ENCODE measurements at regions not wholly inside any gene's neighbourhood (a gene's known extent, or its start where the extent isn't known, plus 50 kb on each side); places are given as distances from the start of the nearest gene placed in this dataset.

GRCh38 chr20:19807946-19808330, 49.9 kb downstream of the RIN2 start:
- no peak for DNase-seq (ENCODE audit: low read depth)

DNA sequence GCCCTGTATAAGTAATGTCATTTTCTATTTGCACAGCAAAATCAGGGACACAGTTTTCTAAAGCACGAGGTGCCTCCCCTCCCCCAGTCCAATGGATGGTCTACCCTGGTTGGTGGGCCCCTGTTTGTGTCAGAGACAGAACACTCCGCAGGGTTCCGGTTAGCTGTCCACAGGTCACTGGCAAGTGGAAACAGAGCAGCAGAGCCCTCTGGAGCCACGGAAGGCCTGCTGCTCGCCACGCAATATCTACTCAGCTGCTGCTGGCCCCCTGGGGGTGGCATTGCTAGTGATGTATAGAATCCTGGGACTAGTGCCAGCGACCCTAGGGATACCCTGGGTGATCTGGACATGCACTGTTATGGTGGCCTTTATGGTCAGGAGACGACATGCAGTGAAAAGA, 50.4 kb downstream of the RIN2 start:
- DNase-seq (ENCODE audit: low read depth) = no peak

- no peak for DNase-seq (ENCODE audit: low read depth)
Observed at GRCh38 chr20:19809505-19809904, 51.4 kb downstream of the RIN2 start.

DNA sequence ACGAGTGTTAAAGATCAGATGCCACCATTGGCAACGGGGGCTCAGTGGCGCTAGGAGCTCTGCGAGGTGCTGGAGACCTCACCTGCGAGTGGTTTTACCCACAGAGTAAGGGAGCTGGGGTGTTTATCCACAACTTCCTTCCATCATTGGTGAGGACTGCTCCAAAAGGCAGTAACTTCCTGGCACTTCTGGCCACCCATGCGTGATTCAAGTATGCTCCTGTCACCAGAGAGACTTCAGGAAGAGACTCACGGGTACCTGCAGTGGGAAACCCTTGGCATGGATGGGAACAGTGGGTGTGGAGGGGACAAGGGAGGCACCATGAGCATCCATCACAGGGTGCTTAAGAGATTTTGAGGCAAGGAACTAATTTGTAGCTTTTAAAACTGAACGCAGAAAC, 53.2 kb downstream of the RIN2 start:
- DNase-seq (ENCODE audit: low read depth) = no peak

GRCh38 chr20:19812056-19812455, 54.0 kb downstream of the RIN2 start:
- peak; percentile 59 for DNase-seq (ENCODE audit: low read depth)

DNA sequence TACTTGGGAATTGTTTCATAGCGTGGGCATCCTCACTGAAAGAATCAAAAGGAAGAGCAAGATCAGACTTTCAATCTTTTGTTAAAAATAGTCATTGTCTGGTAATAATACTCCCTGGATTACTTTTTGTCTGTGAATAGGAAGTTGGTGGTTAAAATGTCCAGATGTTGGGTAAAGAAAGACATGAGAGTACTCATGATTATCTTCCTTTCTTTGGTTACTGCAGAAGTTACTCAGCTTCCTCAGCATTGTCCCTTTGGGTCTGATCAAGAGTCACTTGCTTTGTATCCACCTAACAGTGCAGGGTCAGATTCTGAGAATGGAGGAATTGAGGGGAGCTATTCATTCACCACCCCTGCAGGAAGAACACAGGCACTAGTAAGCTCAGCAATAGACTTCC, 54.6 kb downstream of the RIN2 start:
- no peak for DNase-seq (ENCODE audit: low read depth)

DNA sequence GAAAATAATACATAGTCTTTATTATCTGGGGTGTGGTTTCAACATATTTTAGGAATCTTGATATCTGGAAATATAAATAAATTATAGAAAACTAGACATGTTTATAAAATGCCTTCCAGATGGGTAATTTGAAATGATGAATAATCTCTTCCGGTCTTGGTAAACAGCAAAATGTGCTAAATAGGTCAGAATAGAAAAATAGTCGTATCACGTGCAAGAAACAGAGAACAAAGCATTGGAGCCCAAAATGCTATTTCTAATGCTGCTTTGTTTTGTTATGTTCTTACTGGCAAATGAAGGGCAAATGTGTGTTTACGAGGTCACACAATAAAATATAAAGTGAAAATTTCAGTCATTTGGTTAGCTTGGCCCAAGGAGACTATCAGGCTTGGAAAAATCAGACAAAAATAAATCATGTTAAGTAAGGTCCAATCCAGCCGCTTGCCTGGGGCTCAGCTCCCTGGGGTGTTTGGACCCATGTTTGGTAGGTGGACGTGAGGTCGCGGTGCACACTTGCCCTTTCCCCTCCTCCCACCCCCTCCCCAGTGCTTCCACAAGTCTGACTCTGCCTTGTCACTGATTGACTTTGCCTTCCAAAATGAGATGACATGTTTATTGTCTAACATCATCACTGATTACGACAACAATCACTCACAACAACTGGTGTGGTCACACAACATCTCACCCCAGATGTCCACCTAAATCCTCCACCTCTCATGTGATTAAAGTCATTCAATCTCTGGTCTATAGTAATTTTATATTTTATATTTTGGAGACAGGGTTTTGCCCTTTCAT, 56.0 kb downstream of the RIN2 start:
- peak; percentile 83 for DNase-seq (ENCODE audit: low read depth)

DNA sequence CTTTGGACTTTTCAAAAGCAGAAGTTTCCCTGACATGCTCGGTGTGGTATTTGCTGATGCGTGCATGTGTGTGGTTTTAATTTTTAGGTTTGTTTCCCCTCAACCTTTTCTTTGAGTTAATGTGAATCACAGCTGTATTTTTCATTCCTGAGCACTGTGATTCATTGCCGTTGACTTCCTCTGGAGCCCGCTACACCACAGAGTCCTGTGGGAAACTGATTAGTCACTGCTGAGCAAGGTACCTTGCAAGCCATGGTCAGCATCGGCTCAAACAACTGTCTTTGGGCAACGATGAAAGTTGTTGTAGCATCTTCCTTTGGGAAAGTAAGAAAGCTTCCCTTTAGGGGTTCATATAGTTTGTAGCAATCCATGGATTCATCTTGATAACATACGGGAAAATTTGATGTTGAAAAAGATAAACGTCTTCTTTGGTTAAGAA, 57.5 kb downstream of the RIN2 start:
- DNase-seq (ENCODE audit: low read depth) = peak; percentile 99

DNA sequence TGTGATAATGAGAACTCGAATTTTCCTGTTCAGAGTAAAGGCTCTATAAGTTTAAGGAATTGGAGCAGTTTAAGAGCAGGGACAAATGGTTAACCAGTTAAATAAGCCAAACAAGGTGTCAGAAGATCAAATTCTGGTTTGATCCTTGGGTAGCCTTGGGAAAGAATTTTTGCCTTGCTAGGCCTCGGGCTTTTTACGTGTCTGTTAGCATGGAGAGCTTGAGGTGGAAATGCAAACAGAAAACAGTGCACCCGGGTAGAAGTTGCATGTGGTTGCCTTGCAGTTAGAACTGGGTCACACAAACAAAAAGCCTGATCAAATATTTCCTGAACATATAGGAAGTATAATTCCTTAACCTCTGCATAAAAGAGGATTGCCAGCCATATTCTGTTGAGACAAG, 58.3 kb downstream of the RIN2 start:
- peak; percentile 55 for DNase-seq (ENCODE audit: low read depth)

DNA sequence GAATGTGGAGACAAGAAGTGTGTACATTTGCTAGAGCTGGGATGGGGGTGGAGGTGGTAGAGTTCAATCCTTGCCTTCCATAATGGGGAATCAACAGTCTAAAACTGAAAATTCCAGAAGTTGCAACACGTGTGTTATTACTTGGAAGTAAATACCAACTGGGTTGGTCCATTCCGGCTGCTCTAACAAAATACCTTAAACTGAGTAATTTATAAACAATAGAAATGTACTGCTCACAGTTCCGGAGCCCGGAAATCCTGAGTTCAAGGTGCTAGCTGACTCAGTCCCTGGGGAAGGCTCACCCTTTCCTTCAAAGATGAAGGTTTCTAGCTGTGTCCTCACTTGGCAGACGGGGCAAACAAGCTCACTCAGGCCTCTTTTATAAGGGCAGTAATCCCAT, 59.0 kb downstream of the RIN2 start:
- DNase-seq (ENCODE audit: low read depth) = peak; percentile 98

GRCh38 chr20:19819149-19819548, 61.1 kb downstream of the RIN2 start:
- no peak for DNase-seq (ENCODE audit: low read depth)

DNA sequence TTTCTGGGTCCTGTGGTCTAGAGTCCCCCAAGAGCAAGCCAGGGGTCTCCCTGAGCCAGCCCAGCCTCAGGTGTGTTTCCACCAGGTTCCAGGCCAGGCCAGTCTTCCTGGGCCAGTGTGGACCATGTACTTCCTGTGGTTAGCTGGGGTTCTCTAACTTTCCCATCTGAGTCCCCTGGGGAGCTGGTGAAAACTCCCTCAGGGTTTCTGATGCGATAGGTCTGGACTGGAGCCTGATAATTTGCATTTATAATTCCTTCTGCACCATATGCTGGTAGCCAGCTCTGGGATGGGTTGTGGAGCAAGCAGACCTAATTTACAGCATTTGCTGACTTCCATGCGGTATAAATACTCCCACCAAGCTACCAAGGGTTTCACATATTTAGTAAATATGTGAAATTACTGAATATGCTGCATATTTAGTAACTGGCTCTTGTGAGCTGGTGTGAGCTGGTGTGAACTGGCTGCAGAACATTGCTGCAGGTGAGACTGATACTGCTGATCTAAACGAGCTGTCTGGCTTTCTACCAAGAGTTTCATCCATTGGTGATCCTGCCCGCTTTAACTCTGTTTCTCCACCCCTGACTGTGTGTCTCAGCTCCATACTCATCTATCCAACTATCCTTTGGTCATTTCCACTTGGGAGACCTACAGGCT, 62.6 kb downstream of the RIN2 start:
- DNase-seq (ENCODE audit: low read depth) = no peak

- DNase-seq (ENCODE audit: low read depth) = no peak
Observed at GRCh38 chr20:19821606-19822005, 63.5 kb downstream of the RIN2 start.

- DNase-seq (ENCODE audit: low read depth) = no peak
Observed at GRCh38 chr20:19823216-19823615, 65.2 kb downstream of the RIN2 start.

GRCh38 chr20:19823971-19824370, 65.9 kb downstream of the RIN2 start:
- DNase-seq (ENCODE audit: low read depth) = no peak

DNA sequence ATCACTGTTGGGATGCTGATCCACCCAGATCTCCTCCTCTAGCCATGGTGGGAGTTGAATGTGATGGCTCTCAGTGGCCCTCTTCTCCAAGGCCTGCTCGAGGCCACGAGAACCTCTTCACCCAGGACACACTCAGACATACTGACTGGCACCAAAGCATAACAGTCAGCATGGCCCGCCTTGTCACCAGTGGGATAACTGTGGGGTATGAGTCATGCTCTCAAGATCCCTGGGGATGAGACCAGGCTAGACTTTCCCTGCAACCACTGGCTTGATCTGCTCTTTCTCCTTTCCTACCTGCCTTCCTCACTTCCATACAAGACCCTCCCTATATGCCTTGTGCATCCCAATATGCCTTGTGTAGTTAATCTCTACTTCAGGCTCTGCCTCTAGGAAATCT, 66.8 kb downstream of the RIN2 start:
- no peak for DNase-seq (ENCODE audit: low read depth)

DNA sequence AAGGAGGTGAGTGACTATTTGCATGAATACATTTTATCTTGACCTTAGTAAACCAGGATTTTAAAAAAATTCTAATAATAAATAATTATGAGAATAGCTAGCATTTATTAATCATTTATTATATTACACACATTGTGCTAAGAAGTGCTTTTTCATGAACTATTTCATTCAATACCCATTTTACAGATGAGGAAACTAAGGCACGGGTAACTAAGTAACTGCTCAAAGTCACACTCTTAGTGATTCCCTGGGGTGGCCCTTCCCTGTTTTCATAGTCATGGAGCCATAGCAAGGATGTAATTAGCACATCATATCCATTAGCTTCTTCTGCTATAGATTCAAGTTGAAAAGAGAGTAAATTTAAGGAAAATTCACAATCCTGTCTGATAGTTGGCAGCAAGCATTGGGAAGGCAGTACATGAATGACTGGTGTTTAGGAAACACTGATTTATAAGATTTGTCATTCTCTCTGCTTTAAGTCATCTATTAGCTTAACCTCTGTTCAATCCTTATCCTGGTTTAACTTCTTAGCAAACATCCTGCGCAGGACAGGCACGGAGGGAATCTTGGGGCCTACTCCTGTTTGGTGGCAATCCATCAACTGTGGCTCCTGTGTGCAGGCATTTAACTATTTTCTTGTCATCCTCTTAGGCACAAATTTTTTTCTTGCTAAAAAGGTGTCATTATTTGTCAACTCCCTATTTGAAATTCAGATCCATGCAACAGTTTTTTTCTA, 68.3 kb downstream of the RIN2 start:
- no peak for DNase-seq (ENCODE audit: low read depth)

DNA sequence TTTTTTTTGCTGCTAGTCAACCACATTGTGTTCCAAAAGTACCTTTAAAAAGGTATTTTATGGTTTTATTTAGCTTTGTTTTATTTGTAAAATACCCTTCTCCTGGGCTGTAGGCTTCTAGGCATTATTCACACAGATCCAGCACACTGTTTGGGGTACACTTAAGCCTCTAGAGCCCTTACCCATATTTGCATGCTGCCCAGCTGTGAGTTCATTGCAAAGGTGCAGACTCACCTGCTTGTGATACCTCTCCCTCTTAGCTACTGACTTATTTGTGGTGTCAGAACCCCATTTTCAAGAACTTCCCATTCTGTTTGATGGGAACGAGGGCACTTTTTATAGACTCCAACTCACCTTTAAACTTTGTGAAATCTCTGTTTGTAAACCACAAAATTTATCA, 69.8 kb downstream of the RIN2 start:
- DNase-seq (ENCODE audit: low read depth) = no peak

DNA sequence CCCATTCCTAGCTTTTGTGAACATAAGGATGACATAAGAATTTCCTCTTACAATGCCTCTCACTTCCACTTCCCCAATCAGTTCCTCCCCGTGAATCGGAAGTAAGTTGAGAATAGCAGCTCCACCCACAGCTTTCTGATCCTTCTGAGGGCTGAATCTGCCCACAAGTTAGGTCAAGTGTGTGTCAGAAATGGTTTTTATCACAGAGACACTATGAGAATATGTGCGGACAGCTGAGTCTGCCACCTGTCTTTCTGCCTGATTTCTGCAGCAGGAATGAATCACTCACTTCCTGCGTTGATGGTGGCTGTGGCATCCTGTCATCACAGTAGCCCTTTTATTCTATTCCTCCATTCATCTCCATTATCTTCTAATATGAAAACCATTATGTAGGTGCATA, 70.2 kb downstream of the RIN2 start:
- DNase-seq (ENCODE audit: low read depth) = peak; percentile 83

- peak; percentile 65 for DNase-seq (ENCODE audit: low read depth)
Observed at GRCh38 chr20:19830211-19830785, 72.2 kb downstream of the RIN2 start.

- DNase-seq (ENCODE audit: low read depth) = no peak
Observed at GRCh38 chr20:19832875-19833274, 74.8 kb downstream of the RIN2 start.

GRCh38 chr20:19833395-19833794, 75.3 kb downstream of the RIN2 start:
- no peak for DNase-seq (ENCODE audit: low read depth)

DNA sequence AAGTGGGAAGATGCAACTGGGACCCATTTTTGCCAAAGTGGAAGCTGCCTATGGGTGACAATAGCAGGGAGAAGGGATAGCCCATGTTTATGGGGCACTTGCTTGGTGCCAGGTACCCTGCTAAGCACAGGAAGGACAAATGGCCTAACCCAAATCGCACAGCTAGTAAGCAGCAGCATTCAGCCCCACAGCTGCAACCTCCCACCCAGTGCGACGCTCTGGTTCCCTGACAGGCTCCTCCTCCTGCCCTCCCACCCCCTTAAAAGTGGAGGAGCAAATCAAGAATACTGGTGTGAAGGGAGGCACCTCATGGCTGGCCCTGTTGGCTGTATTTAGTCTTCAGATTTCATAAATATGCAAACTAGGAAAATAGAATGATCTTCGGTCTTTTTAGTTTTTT, 76.2 kb downstream of the RIN2 start:
- no peak for DNase-seq (ENCODE audit: low read depth)
